ENCODE measurements at regions not wholly inside any gene's neighbourhood (a gene's known extent, or its start where the extent isn't known, plus 50 kb on each side); places are given as distances from the start of the nearest gene placed in this dataset.
"Not testable (repeated sequence)": the region's sequence is repeated elsewhere in the genome, so short reads cannot be mapped to it uniquely, and the experiment has no call there.

GRCh38 chr1:148254611-148255429 is 102.7 kb upstream of the NBPF11 start:
- 43 to 46% methylated on average over 16 of the region's 16 CpGs for WGBS, 2 donors
- not testable (repeated sequence) for ATAC-seq (ENCODE audit: insufficient read depth, low FRiP score)

DNA sequence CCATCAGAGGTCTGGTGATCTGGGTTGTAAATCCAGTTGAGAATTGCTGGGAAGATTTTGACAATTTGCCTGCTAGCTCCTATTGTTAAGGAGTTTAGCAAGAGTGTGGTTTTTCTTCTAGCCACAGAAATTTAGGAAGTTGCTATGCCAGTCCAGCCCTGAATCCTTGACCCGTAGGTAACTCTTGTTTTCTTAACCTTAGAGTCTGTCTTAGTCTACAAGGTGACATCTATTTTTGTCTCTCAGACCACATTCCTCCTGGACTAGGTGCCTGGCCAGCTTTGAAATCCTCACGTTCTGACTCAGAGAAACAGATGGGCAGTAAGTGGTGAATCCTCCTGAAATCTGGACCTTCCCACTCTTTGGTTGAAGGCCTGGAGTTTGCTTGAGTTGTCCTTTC is 101.7 kb upstream of the NBPF11 start:
- H3K27ac ChIP-seq (ENCODE audit: low read depth in 1 of 2, low read length in 1 of 2); H3K9ac ChIP-seq (ENCODE audit: insufficient read depth in 1 of 2, low read length in 2 of 2); H3K9me3 ChIP-seq (ENCODE audit: control insufficient read depth in 4 of 4, insufficient read depth in 3 of 4, low read length in 3 of 4); ATAC-seq (ENCODE audit: insufficient read depth, low FRiP score); H3K36me3 ChIP-seq (ENCODE audit: control insufficient read depth in 4 of 4, insufficient read depth in 4 of 4, low read length in 4 of 4); H3K27me3 ChIP-seq (ENCODE audit: control insufficient read depth in 3 of 3, insufficient read depth in 3 of 3, low read length in 2 of 3); H3K4me1 ChIP-seq (ENCODE audit: control insufficient read depth in 5 of 5, insufficient read depth in 5 of 5, low read length in 5 of 5); H3K4me3 ChIP-seq; DNase-seq: not testable (repeated sequence)
- 27 to 44% methylated on average over 1 of the region's 2 CpGs for WGBS, 2 donors

More at GRCh38 chr1:148254611-148255429, 102.7 kb upstream of the NBPF11 start:
- H3K4me1 ChIP-seq (ENCODE audit: control insufficient read depth in 5 of 5, insufficient read depth in 5 of 5, low read length in 5 of 5); H3K27me3 ChIP-seq (ENCODE audit: control insufficient read depth in 3 of 3, insufficient read depth in 3 of 3, low read length in 2 of 3); H3K9ac ChIP-seq (ENCODE audit: insufficient read depth in 1 of 2, low read length in 2 of 2); H3K36me3 ChIP-seq (ENCODE audit: control insufficient read depth in 4 of 4, insufficient read depth in 4 of 4, low read length in 4 of 4); DNase-seq; H3K4me3 ChIP-seq; H3K27ac ChIP-seq (ENCODE audit: low read depth in 1 of 2, low read length in 1 of 2); H3K9me3 ChIP-seq (ENCODE audit: control insufficient read depth in 4 of 4, insufficient read depth in 3 of 4, low read length in 3 of 4): not testable (repeated sequence)
- TF ChIP-seq CTCF (IDR thresholded peaks at IDR 0.05; ENCODE audit: control extremely low read depth, extremely low read depth), result peak; percentile 5

GRCh38 chr1:148248798-148249197 is 96.7 kb upstream of the NBPF11 start:
- not testable (repeated sequence) for DNase-seq; ATAC-seq (ENCODE audit: insufficient read depth, low FRiP score)

GRCh38 chr1:148246258-148246861 is 94.3 kb upstream of the NBPF11 start:
- H3K9me3 ChIP-seq (ENCODE audit: control insufficient read depth in 4 of 4, insufficient read depth in 3 of 4, low read length in 3 of 4); H3K4me1 ChIP-seq (ENCODE audit: control insufficient read depth in 5 of 5, insufficient read depth in 5 of 5, low read length in 5 of 5); H3K9ac ChIP-seq (ENCODE audit: insufficient read depth in 1 of 2, low read length in 2 of 2); H3K27ac ChIP-seq (ENCODE audit: low read depth in 1 of 2, low read length in 1 of 2); H3K36me3 ChIP-seq (ENCODE audit: control insufficient read depth in 4 of 4, insufficient read depth in 4 of 4, low read length in 4 of 4); H3K4me3 ChIP-seq; ATAC-seq (ENCODE audit: insufficient read depth, low FRiP score); H3K27me3 ChIP-seq (ENCODE audit: control insufficient read depth in 3 of 3, insufficient read depth in 3 of 3, low read length in 2 of 3): not testable (repeated sequence)
- peak in 1 of 3 donors; percentile 12 for DNase-seq
- 37 to 52% methylated on average over 25 to 34 of the region's 46 CpGs for WGBS, 2 donors

More at GRCh38 chr1:148248798-148249197, 96.7 kb upstream of the NBPF11 start:
- not testable (repeated sequence) for H3K9ac ChIP-seq (ENCODE audit: insufficient read depth in 1 of 2, low read length in 2 of 2); H3K4me3 ChIP-seq; H3K27me3 ChIP-seq (ENCODE audit: control insufficient read depth in 3 of 3, insufficient read depth in 3 of 3, low read length in 2 of 3); H3K9me3 ChIP-seq (ENCODE audit: control insufficient read depth in 4 of 4, insufficient read depth in 3 of 4, low read length in 3 of 4); H3K4me1 ChIP-seq (ENCODE audit: control insufficient read depth in 5 of 5, insufficient read depth in 5 of 5, low read length in 5 of 5); H3K36me3 ChIP-seq (ENCODE audit: control insufficient read depth in 4 of 4, insufficient read depth in 4 of 4, low read length in 4 of 4); H3K27ac ChIP-seq (ENCODE audit: low read depth in 1 of 2, low read length in 1 of 2)
- 77 to 84% methylated on average over 1 of the region's 2 CpGs for WGBS, 2 donors

GRCh38 chr1:148245843-148246242 is 93.8 kb upstream of the NBPF11 start:
- not testable (repeated sequence) for H3K4me1 ChIP-seq (ENCODE audit: control insufficient read depth in 5 of 5, insufficient read depth in 5 of 5, low read length in 5 of 5); H3K27me3 ChIP-seq (ENCODE audit: control insufficient read depth in 3 of 3, insufficient read depth in 3 of 3, low read length in 2 of 3); DNase-seq; H3K4me3 ChIP-seq; H3K36me3 ChIP-seq (ENCODE audit: control insufficient read depth in 4 of 4, insufficient read depth in 4 of 4, low read length in 4 of 4); H3K27ac ChIP-seq (ENCODE audit: low read depth in 1 of 2, low read length in 1 of 2); H3K9ac ChIP-seq (ENCODE audit: insufficient read depth in 1 of 2, low read length in 2 of 2); ATAC-seq (ENCODE audit: insufficient read depth, low FRiP score); H3K9me3 ChIP-seq (ENCODE audit: control insufficient read depth in 4 of 4, insufficient read depth in 3 of 4, low read length in 3 of 4)
- 22 to 35% methylated on average over 12 to 14 of the region's 25 CpGs for WGBS, 2 donors

DNA sequence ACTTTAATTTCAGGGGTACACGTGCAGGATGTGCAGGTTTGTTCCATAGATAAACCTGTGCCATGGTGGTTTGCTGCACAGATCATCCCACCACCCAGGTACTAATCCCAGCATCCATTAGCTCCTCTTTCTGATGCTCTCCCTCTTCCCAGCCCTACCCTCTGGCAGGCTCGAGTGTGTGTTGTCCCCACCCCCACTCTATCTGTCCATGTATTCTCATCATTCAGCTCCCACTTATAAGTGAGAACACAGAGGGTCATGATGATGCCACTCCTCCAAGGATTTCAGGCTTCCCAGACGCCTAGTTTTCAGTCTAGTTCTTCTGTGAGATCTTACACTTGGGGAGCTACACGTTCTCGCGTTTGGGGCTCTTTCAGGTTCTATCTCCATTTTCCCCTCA is 93.4 kb upstream of the NBPF11 start:
- H3K27me3 ChIP-seq (ENCODE audit: control insufficient read depth in 3 of 3, insufficient read depth in 3 of 3, low read length in 2 of 3); H3K4me3 ChIP-seq; H3K9ac ChIP-seq (ENCODE audit: insufficient read depth in 1 of 2, low read length in 2 of 2); H3K27ac ChIP-seq (ENCODE audit: low read depth in 1 of 2, low read length in 1 of 2); H3K9me3 ChIP-seq (ENCODE audit: control insufficient read depth in 4 of 4, insufficient read depth in 3 of 4, low read length in 3 of 4); H3K36me3 ChIP-seq (ENCODE audit: control insufficient read depth in 4 of 4, insufficient read depth in 4 of 4, low read length in 4 of 4); ATAC-seq (ENCODE audit: insufficient read depth, low FRiP score); H3K4me1 ChIP-seq (ENCODE audit: control insufficient read depth in 5 of 5, insufficient read depth in 5 of 5, low read length in 5 of 5); DNase-seq: not testable (repeated sequence)
- no CpG with 5 or more reads among the region's 6 CpGs for WGBS, 2 donors

GRCh38 chr1:148233250-148233649 is 81.2 kb upstream of the NBPF11 start:
- not testable (repeated sequence) for H3K4me1 ChIP-seq (ENCODE audit: control insufficient read depth in 5 of 5, insufficient read depth in 5 of 5, low read length in 5 of 5); H3K4me3 ChIP-seq; H3K27ac ChIP-seq (ENCODE audit: low read depth in 1 of 2, low read length in 1 of 2); DNase-seq; ATAC-seq (ENCODE audit: insufficient read depth, low FRiP score); H3K9me3 ChIP-seq (ENCODE audit: control insufficient read depth in 4 of 4, insufficient read depth in 3 of 4, low read length in 3 of 4); H3K36me3 ChIP-seq (ENCODE audit: control insufficient read depth in 4 of 4, insufficient read depth in 4 of 4, low read length in 4 of 4); H3K27me3 ChIP-seq (ENCODE audit: control insufficient read depth in 3 of 3, insufficient read depth in 3 of 3, low read length in 2 of 3); H3K9ac ChIP-seq (ENCODE audit: insufficient read depth in 1 of 2, low read length in 2 of 2)
- 78 to 91% methylated on average over 2 to 6 of the region's 8 CpGs for WGBS, 2 donors

Data from lung (tissue), 11 donors.